DOHH2 (cell line): ENCODE measurements at regions not wholly inside any gene's neighbourhood (a gene's known extent, or its start where the extent isn't known, plus 50 kb on each side); places are given as distances from the start of the nearest gene placed in this dataset.

Source experiments
- H3F3A ChIP-seq: fragments of 200-600 bp; sonication (generic), shearing (Covaris generic); 2 replicates; pipeline ENCODE4 v1.6.0; 2016; ENCODE audit warnings: antibody characterized with exemption, mild to moderate bottlenecking; ENCODE audit not compliant: control insufficient read depth, insufficient read depth
- H3K27ac ChIP-seq: fragments of 200-600 bp; sonication (generic); 2 replicates; pipeline ENCODE4 v1.5.1; 2014; ENCODE audit warnings: low read depth, mild to moderate bottlenecking, low read length, moderate library complexity
- H3K27me3 ChIP-seq: fragments of 200-600 bp; sonication (generic); 2 replicates; pipeline ENCODE4 v1.6.1; 2014; ENCODE audit warnings: mild to moderate bottlenecking, low read length, mixed read lengths; ENCODE audit not compliant: control insufficient read depth
- H3K36me3 ChIP-seq: fragments of 200-600 bp; sonication (generic); 2 replicates; pipeline ENCODE4 v1.6.1; 2014; ENCODE audit warnings: mild to moderate bottlenecking, low read length, moderate library complexity, mixed read lengths; ENCODE audit not compliant: control insufficient read depth
- H3K4me1 ChIP-seq: fragments of 200-600 bp; sonication (generic); 2 replicates; pipeline ENCODE4 v1.6.1; 2014; ENCODE audit warnings: mild to moderate bottlenecking, low read length, mixed read lengths; ENCODE audit not compliant: control insufficient read depth
- H3K4me2 ChIP-seq: fragments of 200-600 bp; sonication (generic); 2 replicates; pipeline ENCODE4 v1.6.0; 2014; ENCODE audit warnings: mild to moderate bottlenecking, low read length, moderate library complexity
- H3K4me3 ChIP-seq: fragments of 200-600 bp; sonication (generic); 2 replicates; pipeline ENCODE4 v1.5.1; 2014; ENCODE audit warnings: mild to moderate bottlenecking, low read length, mixed read lengths
- H3K79me2 ChIP-seq: fragments of 200-600 bp; sonication (generic); 2 replicates; pipeline ENCODE4 v1.6.1; 2014; ENCODE audit warnings: mild to moderate bottlenecking, low read length, mixed read lengths; ENCODE audit not compliant: control insufficient read depth
- H3K9me2 ChIP-seq: fragments of 200-600 bp; sonication (generic); replicated peaks from 2 replicates; pipeline ENCODE4 v1.6.1; 2014; ENCODE audit warnings: mild to moderate bottlenecking, low read length, mixed read lengths; ENCODE audit not compliant: control insufficient read depth
- H3K9me3 ChIP-seq: fragments of 200-600 bp; sonication (generic); 2 replicates; pipeline ENCODE4 v1.6.1; 2014; ENCODE audit warnings: antibody characterized with exemption, low read length, mixed read lengths; ENCODE audit not compliant: control insufficient read depth, insufficient read depth
- H4K20me1 ChIP-seq: fragments of 200-600 bp; sonication (generic); 2 replicates; pipeline ENCODE4 v1.6.0; 2014; ENCODE audit warnings: low read depth, mild to moderate bottlenecking, antibody characterized with exemption, low read length, moderate library complexity; ENCODE audit not compliant: control insufficient read depth, insufficient read depth
- CTCF ChIP-seq: fragments of 200-600 bp; sonication (generic); IDR thresholded peaks from one replicate; pipeline ENCODE4 v1.5.1; 2014; ENCODE audit warnings: antibody characterized with exemption, mild to moderate bottlenecking, low read depth, low read length; ENCODE audit not compliant: poor library complexity, severe bottlenecking
- EZH2phosphoT487 ChIP-seq: fragments of 200-600 bp; sonication (generic); IDR thresholded peaks from 2 replicates; pipeline ENCODE4 v1.6.1; 2017; ENCODE audit warnings: borderline replicate concordance, mild to moderate bottlenecking, antibody characterized with exemption, low read length, moderate library complexity, mixed read lengths

GRCh38 chr15:88740356-88740755 is 62.9 kb upstream of the ACAN start:
- no peaks in the 10 kb centered on the region for H3F3A ChIP-seq
- H3K4me2 ChIP-seq: no peak overlapping the region
- H3K4me1 ChIP-seq: peaks cover 4% of the 10 kb centered on the region
- H3K4me3 ChIP-seq: no peak overlapping the region
- peaks cover 9% of the 10 kb centered on the region for H3K27me3 ChIP-seq
- no peaks in the 10 kb centered on the region for H3K9me3 ChIP-seq
- H3K27ac ChIP-seq: no peak overlapping the region
- no peaks in the 10 kb centered on the region for H4K20me1 ChIP-seq
- TF ChIP-seq CTCF: no peak
- no peak for TF ChIP-seq EZH2phosphoT487
- no peaks in the 10 kb centered on the region for H3K9me2 ChIP-seq
- H3K79me2 ChIP-seq: no peaks in the 10 kb centered on the region
- H3K36me3 ChIP-seq: no peaks in the 10 kb centered on the region

DNA sequence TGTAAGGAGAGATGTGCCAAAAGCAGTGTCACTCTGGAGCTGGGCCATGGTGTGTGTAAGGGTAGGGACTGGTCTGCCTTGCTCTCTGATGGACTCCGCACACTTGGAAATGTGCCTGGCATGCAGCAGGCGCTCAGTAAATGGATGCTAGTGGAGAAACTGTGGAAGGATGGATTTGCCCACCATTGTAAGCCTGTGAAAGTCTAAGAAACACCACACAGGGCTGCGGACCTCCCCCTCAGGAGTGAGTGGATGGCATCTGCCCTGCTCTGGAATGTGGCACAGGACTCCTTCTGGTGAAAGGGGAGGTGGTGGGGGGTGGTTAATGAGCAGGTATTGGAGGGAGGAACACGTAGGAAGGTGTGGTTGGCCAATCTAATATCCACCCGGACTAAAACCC is 62.2 kb upstream of the ACAN start:
- H3F3A ChIP-seq: no peaks in the 10 kb centered on the region
- TF ChIP-seq CTCF: no peak
- no peak for TF ChIP-seq EZH2phosphoT487
- no peak overlapping the region for H3K4me2 ChIP-seq
- H3K36me3 ChIP-seq: no peaks in the 10 kb centered on the region
- H3K9me2 ChIP-seq: no peaks in the 10 kb centered on the region
- H3K9me3 ChIP-seq: no peaks in the 10 kb centered on the region
- no peaks in the 10 kb centered on the region for H4K20me1 ChIP-seq
- no peak overlapping the region for H3K27ac ChIP-seq
- H3K27me3 ChIP-seq: peaks cover 9% of the 10 kb centered on the region
- no peak overlapping the region for H3K4me3 ChIP-seq
- H3K4me1 ChIP-seq: peaks cover 4% of the 10 kb centered on the region
- H3K79me2 ChIP-seq: no peaks in the 10 kb centered on the region

DNA sequence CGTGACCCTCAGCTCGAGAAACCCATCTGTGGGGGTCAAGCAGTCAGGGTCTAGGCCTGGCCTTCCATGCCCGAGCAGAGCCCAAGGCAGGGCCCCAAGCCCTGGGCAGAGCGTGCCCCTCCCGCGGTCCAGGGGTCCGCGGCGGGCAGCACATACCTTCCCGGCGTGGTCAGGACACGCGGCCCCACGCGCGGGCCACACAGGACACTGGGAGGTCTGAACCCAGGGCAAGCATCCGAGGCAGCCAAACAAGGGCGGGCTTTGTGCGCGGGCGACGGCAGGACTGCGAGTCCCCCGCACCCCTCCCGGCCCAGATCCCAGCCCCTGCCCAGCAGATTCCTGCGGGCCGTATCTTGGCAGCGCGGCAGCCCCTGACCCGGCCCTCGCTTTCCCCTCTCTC is 61.6 kb upstream of the ACAN start:
- H3K4me1 ChIP-seq: peaks cover 4% of the 10 kb centered on the region
- TF ChIP-seq EZH2phosphoT487: no peak

DNA sequence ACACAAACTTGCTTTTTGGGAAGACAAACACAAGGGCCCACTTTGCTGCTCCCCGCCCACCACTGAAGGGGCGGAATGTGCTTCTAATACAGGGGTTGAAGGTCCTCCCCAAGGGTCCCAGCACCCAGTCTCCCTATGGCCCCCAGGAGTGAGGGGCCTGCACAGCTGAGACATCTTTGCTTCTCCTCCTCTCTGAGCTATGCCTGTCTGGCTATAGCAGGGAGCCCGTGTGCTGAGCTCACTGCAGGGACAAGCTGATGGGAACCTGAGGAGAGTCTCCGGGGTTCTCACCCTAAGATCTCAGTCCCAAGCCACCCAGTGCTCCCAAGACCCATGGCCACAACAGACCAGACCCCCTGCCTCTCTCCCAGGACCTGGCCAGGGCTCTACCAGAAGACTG is 61.1 kb upstream of the ACAN start:
- TF ChIP-seq EZH2phosphoT487 (no peak), CTCF (no peak)
- no peak overlapping the region for H3K4me3 ChIP-seq
- no peaks in the 10 kb centered on the region for H3K9me3 ChIP-seq
- H3K27me3 ChIP-seq: peaks cover 9% of the 10 kb centered on the region
- no peaks in the 10 kb centered on the region for H4K20me1 ChIP-seq
- H3F3A ChIP-seq: no peaks in the 10 kb centered on the region
- H3K79me2 ChIP-seq: no peaks in the 10 kb centered on the region
- H3K4me1 ChIP-seq: peaks cover 4% of the 10 kb centered on the region
- no peak overlapping the region for H3K27ac ChIP-seq
- no peak overlapping the region for H3K4me2 ChIP-seq
- no peaks in the 10 kb centered on the region for H3K9me2 ChIP-seq
- H3K36me3 ChIP-seq: no peaks in the 10 kb centered on the region

More for the DNA sequence above, 61.6 kb upstream of the ACAN start:
- Histone ChIP-seq H3K36me3 (no peaks in the 10 kb centered on the region), H3K27ac (no peak overlapping the region), H3K27me3 (peaks cover 6% of the 10 kb centered on the region), H3K4me2 (no peak overlapping the region), H4K20me1 (no peaks in the 10 kb centered on the region), H3K79me2 (no peaks in the 10 kb centered on the region), H3K9me2 (no peaks in the 10 kb centered on the region), H3K9me3 (no peaks in the 10 kb centered on the region), H3F3A (no peaks in the 10 kb centered on the region), H3K4me3 (no peak overlapping the region)
